Omental fat pad (tissue), 3 donors: ENCODE measurements at regions not wholly inside any gene's neighbourhood (a gene's known extent, or its start where the extent isn't known, plus 50 kb on each side); places are given as distances from the start of the nearest gene placed in this dataset.

ENCODE experiments used
- ATAC-seq: fragments of 150-250 bp; one replicate; pipeline ENCODE4 v1.9.1; 2016; ENCODE audit warnings: mild to moderate bottlenecking, moderate library complexity; ENCODE audit not compliant: low FRiP score
- DNase-seq: peaks from one replicate; pipeline ENCODE4 v3.0.0-alpha.2; 2019; ENCODE audit warnings: low spot score
- CTCF ChIP-seq, 3 donors: fragments of 450-650 bp; IDR thresholded peaks; one replicate each; pipeline ENCODE4 v1.5.1; 2016 to 2017; ENCODE audit warnings: antibody characterized with exemption in 3 of 3, mild to moderate bottlenecking in 3 of 3, moderate library complexity in 2 of 3

- ATAC-seq (no peak), DNase-seq (no peak)
- no peak for TF ChIP-seq CTCF (IDR thresholded peaks at IDR 0.05)
Observed at GRCh38 chr9:13446286-13446937, 166.9 kb upstream of the MPDZ start.

GRCh38 chr9:13445103-13445500 lies 165.6 kb upstream of the MPDZ start:
- DNase-seq (no peak), ATAC-seq (no peak)
- no peak for TF ChIP-seq CTCF (IDR thresholded peaks at IDR 0.05)

- TF ChIP-seq CTCF (IDR thresholded peaks at IDR 0.05) = no peak
- no peak for ATAC-seq
- no peak for DNase-seq
Observed at GRCh38 chr9:13444245-13445102, 165.0 kb upstream of the MPDZ start.

- DNase-seq = no peak
- no peak for TF ChIP-seq CTCF (IDR thresholded peaks at IDR 0.05)
- ATAC-seq = no peak
Observed at GRCh38 chr9:13443346-13444244, 164.1 kb upstream of the MPDZ start.

- DNase-seq (no peak), ATAC-seq (no peak)
- TF ChIP-seq CTCF (IDR thresholded peaks at IDR 0.05) = no peak
Observed at GRCh38 chr9:13439685-13440476, 160.4 kb upstream of the MPDZ start.

- TF ChIP-seq CTCF (IDR thresholded peaks at IDR 0.05) = no peak
- no peak for DNase-seq
- ATAC-seq = no peak
Observed at GRCh38 chr9:13437866-13438265, 158.4 kb upstream of the MPDZ start.
